ENCODE measurements at regions not wholly inside any gene's neighbourhood (a gene's known extent, or its start where the extent isn't known, plus 50 kb on each side); places are given as distances from the start of the nearest gene placed in this dataset.

DNA sequence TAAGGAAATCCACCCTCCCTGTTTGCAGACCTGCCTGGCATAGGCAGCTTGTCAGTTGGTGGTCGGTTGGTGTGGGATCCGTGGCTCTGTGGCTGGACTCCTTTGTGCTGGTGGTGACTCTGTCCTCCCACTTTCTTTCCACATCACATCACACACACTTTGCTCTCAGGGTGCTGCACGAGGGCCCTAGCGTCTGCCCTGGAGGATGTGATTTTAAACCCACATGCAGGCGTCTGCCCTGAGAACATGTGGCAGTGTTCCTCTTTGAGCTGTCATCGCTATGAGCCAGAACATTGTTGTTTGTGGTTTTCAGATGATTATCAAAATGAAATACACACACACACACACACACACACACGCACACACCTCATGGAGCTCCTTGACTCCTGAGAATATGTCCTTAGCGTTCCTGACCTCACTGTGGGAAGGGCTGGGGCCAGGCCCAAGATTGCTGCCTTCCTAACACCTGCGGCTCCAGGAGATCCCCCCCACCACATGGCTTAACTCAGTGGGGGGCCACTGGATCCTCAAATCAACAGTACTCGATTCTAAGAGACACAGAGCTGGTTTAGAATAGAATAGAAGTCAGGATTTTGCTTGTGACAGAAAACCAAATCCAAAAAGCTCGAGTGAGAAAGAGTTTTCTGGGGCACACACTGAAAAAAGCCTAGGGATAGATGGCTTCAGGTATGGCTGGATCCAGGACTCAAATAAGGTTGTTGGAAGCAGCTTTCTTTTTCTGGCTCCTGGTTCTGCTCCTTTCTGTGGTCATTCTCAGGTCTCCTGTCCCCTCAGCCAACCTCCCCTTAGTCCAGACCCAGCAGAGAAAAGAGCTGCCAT is 54.8 kb downstream of the RTP5 start:
- DNase-seq (ENCODE audit: low read depth), result no peak

DNA sequence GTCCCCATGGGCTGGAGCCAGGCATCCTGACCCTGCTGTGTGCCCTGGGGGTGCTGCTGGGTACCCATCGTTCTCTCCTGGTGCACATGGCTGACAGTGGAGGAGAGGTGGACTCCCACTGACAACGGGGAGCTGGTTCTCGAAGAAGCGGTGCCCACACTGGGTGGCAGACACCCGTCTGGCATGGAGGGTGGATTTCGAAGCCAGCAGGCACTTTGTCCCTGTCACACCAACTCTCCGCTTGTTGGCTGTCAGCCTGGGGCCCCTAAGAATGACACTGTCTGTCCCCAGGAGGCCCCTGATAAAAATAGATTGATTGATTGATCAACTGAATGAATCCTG is 55.4 kb downstream of the RTP5 start:
- DNase-seq (ENCODE audit: low read depth), result no peak

DNA sequence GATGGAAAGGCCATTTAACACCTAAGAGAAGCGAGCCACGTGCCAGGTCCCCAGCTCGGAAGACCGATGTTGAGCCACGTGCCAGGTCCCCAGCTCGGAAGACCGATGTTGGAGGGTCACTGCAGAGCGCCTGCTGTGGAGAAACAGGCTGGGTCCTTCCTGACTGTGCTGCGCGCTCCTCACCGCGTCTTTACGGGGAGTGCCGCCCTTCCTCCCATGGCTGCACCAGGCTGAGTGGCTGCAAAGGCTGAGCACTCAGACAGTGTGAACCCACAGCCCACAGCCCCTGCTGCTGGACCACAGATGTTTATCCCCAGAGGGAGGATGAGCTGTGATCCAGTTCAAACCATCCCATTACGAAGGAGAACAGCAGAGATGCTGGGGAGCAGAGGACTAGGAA is 55.7 kb downstream of the RTP5 start:
- no peak for DNase-seq (ENCODE audit: low read depth)

DNA sequence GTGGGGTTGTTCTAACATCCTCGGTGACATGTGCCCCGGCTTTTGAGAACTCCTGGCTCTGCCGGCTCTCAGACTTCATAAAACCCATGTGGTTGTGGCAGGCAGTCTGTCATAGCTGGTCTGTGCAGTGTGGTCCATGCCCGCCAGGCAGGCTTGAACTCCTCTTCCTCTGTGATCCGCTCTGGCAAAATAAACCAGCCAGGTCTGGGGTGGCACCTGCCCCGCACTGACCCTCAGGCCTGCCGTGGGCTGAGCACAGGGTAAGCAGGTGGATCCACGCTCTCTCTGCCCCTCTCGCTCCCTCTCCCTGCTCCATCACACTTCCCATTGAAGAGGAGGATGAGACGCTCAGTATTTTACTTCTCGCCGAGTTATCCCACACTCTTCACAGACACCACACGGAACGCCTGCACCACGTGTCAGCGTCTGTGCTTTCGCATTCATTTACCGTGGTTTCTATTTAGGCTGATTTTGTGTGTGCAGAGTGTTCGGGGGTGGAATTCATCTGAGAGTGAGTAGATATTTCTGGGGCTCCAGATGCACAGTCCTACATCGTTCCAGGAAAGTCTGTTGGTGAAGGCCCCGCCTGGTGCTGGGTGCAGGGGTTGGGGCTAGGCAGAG is 56.4 kb downstream of the RTP5 start:
- no peak for DNase-seq (ENCODE audit: low read depth)

DNA sequence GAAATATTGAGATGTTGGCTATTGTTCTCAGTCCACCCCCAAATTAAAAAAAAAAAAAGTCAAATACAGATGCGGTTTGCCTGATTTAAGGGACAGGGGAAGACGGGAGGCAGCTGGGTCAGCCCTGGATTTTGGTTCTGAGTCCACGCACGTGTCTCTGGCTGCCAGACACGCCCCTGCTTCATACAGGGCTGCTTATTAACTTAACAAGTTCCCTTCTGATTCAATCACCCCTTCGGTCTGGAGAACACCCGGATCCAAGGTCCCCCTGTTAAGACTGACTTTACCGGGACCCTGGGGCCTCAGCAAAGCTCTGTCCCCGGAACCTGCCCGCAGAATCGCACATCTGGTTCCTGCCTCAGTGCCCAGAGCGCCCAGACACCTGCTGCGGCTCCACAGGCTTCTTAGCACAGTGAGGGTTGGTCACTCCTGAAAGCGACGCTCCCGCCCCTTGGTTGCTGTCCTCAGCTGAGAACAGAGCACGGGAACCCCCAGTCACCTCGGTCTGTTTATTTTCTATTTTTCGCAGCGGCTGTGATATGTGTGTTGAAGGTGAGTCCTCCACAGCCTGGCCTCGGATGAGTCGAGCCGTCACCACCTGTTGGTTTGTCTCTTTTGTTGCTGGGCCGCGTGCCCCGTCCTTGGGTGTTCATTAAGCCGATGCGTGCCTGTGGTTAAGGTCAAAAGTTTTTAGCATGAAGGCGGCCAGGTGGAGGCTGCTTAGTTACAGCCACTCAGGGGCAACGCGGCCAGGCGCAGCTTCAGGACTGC is 57.2 kb downstream of the RTP5 start:
- DNase-seq (ENCODE audit: low read depth), result no peak

DNA sequence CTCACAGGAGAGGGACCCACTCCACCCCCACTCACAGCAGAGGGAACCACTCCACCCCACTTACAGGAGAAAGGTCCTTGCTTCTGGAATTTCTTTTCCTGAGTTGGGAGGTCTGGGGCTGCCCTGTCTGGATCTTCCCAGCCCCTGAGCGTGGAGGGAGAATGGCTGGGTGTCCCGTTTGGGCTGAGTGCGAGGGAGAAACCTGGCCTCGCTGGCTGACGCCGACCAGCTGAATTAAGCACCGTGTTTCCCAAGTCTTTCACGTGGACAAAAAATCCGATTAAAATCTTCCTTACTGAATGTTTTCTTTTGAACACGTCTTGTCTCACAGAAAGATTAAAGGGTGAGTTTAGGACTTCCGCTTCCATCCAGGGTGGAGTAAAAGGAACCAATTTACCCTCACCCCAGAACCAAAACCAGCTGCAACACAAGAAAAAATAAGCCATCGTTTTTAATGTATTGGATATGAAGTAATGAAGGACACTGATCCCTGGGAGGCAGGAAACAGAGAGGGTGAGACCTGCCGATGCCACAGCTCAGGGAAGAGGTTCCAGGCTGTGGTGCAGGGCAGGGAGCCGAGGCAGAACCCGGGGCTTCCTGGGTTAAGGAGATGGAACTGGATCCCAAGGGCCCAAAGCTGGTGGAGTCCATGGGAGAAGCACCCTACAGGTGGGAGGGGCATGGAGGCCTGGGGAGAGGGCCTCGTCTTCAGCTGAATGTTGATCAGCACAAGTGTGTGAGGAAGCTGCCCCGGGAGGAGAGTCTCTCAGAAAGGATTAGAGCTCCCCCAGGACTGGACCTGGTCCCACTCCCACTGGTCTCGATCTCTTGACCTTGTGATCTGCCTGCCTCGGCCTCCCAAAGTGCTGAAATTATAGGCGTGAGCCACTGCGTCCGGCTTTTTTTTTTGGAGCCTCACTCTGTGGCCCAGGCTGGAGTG is 60.3 kb downstream of the RTP5 start:
- DNase-seq (ENCODE audit: low read depth), result no peak

DNA sequence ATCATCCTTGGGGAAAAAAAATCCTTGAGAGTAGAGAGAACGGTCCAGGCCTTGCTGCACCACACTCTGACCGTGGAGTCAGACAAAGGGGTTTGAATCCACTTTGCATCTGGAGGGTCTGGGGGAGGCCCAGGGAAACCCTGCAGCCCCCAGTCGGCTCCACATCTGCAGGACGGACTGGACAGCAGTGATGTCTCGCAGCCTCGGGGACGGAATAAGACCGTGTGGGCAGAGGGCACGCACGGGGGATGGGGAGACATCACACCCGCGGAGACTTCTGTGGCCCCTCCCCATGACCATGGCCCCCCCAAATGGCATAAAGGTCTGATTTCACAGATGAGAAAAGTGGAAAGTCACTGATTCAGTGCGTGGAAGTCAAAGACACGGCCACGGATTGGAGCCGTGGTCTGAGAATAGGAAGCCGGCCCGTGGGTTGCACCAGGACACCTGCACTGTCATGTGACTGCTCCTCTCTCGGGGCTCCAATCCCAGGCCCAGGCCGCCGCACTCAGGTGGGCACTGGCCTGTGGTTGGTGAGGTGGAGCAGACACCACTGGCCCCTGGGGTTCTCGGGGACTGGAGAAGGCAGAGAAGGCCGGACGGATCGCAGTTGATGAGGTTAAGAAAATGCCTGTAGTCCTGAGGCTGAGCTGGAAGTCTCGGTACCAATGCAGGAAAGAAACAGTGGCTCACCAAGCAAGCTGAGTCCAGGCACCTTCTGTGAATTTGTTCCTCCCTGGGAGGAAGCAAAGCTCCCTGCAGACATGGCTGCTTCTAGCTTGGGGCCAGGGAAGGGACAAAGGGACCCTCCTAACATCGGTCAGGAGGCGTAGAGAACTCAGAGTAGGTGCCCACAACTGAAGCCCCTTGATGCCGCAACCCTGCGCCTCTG is 61.8 kb downstream of the RTP5 start:
- DNase-seq (ENCODE audit: low read depth), result no peak

DNA sequence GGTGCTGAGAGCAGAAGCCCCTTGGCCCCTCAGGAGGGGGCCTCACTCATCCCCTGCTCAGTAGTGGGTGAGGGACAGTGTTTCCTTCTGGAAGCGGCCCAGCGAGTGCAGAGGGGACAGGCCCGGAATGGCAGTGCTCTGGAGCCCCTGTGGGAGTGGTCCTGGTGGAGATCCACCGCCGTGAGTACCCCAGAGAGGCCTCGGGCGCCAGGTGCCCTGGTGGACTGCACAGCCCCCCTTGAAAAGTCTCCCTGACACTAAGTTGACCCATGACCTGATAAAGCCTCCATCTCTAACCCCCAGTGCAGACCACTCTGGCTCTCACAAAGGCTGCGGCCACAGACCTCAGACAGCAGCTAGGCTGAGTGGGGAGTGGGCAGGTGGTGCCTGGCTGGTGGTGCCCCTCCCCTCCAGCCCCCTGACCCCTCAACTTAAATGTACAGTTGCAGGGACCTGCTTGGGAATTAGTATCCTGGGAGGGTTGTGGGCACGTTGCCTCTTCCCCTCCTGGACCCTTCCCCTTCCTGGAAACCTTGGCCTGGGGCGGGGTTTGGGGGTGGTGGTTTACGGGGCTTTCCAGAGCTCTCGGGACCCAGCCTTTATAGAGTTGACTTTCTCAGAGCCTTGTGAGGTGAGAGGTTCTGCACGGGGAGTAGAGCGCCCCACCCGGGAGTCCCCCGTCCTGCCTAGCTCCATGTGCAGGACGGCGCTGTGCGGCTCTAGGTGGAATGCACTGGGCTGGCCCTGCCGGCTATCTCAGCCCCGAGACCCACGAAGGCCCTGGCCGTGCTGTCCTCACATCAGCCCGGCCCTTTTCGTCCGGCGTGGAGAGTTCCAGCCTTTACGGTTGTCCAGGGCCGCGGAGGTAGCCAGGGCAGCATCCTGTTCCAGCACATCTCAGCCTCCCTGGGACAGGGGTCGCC is 62.7 kb downstream of the RTP5 start:
- no peak for DNase-seq (ENCODE audit: low read depth)

DNA sequence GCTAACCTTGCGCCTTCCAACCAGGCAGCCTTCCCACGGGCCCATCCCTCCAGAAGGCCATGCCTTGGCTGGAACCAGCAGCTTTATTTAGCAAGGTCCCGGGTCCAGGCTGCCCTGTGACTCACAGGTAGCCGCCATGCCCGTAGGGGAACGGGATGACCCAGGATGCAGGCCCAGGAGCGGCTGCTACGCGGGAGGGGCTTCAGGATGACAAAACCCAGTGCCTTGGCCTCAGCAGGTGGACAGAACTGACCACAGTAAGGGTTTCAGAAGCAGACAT is 63.3 kb downstream of the RTP5 start:
- no peak for DNase-seq (ENCODE audit: low read depth)

DNA sequence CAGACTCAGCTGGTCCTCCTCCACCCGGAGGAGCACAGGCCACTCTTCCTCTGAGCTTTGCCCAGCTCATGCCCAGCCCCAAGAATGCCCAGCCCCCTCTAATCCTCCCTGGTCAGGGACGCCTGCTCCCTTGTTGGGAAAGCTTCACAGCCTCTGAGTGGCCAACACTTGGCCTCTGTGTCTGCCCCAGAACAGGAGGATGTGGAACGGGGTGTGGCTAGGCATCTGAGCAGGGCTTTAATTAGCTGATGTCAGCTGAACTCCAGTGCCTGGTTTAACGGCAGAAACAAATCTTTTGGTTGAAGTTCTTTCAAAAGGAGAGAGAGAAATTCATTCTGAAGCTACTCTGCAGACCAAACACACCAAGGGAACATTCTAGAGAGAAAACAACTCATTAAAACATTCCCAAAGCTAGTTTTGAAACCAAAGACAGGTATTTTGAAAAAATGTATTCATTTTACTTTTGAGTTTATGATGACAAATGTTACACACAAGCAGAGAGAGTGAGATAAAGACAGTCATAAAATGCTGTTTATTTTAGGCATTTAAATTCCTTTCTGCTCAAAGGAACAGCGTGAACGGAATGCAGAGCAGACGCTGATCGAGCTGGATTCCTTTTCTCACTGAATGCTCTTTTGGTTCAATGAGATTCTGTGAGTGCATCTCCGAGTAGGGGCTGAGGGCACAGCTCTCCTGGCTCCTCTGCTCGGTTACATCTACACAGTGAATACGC is 63.8 kb downstream of the RTP5 start:
- DNase-seq (ENCODE audit: low read depth), result no peak

DNA sequence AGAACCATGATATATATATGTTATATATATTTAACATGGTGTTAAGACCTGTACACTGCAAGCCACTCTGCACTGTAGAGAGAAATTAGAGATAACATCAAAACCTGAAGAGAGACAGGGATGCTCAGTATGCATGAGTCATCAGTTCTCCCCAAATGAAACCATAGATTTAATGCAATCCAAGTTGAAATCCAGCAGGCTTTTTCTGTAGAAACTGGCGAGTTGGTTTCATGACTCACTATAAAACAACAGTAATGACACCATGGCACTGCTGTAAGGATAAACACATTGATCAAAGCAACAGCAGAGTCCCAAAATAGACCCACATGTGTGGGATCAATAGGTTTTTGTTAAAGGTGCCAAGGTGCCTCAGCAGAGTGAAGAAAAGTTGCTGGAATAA is 65.8 kb downstream of the RTP5 start:
- DNase-seq (ENCODE audit: low read depth), result no peak

DNA sequence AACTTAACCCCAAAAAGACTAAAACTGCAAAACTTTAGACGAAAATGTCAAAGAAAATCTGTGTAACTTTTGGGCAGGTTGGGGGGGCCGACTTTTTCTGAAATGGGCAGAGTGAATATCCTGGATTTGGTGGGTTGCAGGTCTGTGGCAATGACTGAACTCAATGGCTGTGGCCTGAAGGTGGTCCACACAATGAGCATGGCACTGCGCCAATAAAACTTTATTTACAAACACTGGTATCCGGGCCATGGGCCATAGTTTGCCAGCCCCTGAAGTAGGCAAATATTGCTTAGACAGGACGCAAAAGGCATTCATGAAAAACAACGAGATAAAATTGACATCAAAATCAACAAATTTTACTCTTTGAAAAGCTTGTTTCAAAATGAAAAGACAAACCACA is 66.2 kb downstream of the RTP5 start:
- no peak for DNase-seq (ENCODE audit: low read depth)

DNA sequence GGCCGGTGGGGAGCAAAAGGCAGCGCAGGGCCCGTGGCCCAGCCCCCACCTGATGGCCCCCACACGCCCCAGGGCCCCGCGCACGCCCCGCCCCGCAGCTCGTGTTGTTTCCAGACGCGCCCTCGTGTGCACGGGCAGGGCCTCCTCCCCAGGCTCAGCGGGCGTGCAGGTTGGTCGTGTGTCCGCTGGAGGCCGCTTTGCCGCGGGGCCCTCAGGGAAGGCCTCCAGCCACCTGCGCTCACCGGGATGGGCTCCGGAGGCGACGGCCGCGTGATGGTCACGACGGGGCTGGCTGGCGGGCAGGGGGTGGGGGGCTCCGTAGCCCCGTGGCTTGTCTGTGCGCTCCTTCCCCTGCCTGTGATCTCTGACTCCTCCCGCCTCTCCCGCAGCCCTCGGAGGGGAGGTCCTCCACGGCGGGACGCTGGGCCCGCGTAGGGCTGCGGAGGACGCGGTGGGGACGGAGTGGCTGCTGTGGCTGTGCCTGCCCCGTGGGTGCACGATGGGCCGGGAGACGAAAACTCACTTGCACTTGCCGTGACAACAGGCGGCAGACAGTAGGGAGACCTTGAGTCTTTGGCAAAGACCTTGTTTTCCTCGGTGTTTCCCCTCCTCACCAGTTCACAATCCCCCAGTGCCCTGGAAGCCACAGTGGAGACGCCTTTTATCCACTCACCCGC is 67.1 kb downstream of the RTP5 start:
- no peak for DNase-seq (ENCODE audit: low read depth)

DNA sequence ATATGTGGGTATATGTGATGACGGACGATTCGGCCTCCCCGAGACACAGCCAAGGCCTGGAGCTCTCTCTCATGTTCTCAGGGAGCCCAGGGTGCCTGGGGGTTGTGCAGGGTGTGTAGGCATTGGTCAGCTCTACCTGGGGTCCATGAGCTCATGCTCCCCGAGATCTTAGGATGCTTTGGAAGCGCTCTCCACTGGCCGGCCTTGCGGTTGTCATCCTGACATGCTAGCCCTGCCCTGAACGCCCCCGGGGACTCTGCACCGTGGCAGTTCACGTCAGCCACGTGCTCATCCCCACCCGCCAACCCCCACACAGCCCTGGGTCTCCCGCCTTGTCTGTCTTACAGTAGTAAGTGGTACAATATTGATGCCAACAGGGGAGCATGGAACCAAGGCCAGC is 67.8 kb downstream of the RTP5 start:
- DNase-seq (ENCODE audit: low read depth), result no peak

DNA sequence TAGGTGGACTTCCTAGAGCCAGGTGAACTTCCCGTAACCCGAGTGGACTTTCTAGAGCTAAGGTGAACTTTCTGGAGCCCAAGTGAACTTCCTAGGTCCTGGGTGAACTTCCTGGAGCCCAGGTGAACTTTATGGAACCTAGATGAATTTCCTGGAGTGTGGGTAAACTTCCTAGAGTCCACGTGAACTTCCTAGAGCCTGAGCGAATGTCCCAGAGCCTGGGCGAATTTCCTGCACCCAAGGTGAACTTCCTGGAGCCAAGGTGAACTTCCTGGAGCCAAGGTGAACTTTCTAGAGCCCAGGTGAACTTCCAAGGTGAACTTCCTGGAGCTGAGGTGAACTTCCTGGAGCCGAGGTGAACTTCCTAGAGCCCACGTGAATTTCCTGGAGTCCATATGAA is 70.0 kb downstream of the RTP5 start:
- DNase-seq (ENCODE audit: low read depth), result no peak

DNA sequence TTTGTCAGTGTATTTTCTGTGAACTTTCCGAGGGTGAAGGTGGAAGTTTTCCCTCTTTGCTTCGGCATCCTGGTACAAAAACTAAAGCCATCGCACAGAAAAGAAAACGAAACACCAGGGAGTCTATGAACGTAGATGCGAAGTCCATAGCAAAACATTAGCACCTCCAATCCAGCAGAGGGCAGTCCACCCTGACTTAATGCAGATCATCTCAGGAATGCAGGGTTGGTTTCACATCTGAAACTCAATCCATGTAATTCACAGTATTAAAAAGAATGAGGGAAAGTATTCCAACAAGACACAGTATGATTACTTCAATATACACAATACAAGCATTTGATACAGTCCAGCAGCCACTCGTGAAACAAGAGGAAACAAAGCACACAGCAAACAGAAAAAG is 70.8 kb downstream of the RTP5 start:
- DNase-seq (ENCODE audit: low read depth), result no peak

DNA sequence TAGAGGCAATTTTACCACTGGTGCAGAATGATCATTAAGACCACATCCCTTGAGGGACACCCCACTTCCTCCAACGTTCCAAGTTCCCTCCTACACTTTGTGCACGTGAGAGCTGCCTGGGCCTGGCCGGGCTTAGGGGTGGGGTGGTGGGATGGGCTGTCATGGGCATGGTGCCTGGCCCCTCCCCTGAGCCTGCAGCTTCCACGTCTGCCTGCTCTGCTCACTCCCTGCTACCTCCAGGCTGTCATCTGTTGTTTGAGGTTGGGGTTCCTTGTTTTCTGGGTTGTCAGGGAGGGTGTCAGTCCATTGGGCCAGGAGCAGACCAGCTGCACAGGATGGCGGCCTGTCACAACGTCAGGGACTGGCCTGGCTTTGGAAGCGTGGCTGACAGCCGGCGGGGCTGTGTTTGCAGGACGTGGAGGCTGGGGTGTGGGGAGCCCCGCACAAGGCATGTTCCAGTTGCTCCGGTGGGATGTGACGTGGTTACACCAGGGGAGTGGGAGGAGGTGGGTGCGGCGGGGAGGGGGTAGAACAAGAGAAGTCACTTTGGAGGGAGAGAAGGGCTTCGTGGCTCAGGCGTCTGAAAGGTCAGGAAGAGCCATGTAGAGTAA is 72.3 kb downstream of the RTP5 start:
- DNase-seq (ENCODE audit: low read depth), result no peak

DNA sequence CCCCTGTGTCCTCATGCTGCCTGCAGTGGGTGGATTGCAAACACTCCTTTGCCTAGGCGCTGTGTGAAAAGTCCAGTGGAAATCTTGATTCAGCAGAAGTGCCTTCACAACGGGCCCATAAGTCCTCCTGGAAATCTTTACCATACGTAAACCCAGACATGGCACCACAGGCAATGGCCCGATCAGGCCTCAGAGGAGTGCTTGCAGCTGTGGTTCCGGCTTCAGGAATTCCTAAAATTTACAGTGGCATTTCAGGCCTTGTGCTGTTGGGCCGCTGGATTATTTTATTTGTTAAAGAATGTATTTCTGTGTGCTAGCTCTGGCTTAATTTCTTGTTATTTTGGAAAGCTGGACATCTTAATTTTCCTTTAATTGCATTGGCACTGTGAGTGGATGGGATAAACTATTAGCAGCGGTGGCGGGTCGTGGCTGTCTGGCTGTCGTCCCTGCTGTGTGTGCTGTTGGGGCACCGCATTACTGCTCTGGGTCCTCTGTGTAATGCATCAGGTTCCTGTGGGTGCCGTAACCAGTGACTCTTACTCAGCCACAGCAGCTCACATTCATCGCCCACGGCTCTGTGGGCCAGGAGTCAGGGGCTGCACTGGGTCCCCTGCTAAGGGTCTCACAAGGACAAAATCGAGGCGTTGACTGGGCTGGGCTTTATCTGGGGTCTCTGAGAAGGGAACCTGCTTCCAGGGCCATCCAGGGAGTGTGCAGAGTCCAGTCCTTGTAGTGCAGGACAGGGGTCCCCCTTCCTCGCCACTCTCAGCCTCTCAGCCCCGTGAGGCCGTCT is 73.1 kb downstream of the RTP5 start:
- DNase-seq (ENCODE audit: low read depth), result no peak

Measured in activated gamma-delta T cell treated with anti-CD3 and anti-CD28 coated beads, Interleukin-2, amount 50 U/mL, for 16 hours (primary cell).